Type B pancreatic cell (in vitro differentiated cells): ENCODE measurements at regions not wholly inside any gene's neighbourhood (a gene's known extent, or its start where the extent isn't known, plus 50 kb on each side); places are given as distances from the start of the nearest gene placed in this dataset.

Experiments used
- DNase-seq: peaks from one replicate; pipeline ENCODE4 v3.0.0; 2021; ENCODE audit warnings: mixed read lengths; ENCODE audit not compliant: unreplicated experiment; ENCODE audit errors: extremely low spot score
- H3K27ac Mint-ChIP-seq: 2 replicates; pipeline ENCODE4 v1.8.0; 2021; ENCODE audit warnings: mild to moderate bottlenecking, mixed read lengths
- H3K27me3 Mint-ChIP-seq: 2 replicates; pipeline ENCODE4 v1.8.0; 2021; ENCODE audit warnings: mixed read lengths
- H3K36me3 Mint-ChIP-seq: 2 replicates; pipeline ENCODE4 v1.8.0; 2021; ENCODE audit warnings: mixed read lengths
- H3K4me1 Mint-ChIP-seq: one replicate; pipeline ENCODE4 v1.8.0; 2021; ENCODE audit warnings: mixed read lengths; ENCODE audit not compliant: unreplicated experiment
- H3K4me3 Mint-ChIP-seq: 2 replicates; pipeline ENCODE4 v1.8.0; 2021; ENCODE audit warnings: mild to moderate bottlenecking, mixed read lengths
- H3K9me3 Mint-ChIP-seq: 2 replicates; pipeline ENCODE4 v1.8.0; 2021; ENCODE audit warnings: mixed read lengths
- TF ChIP-seq, protein P1 (sequence below): fragments of 200-600 bp; sonication (generic); conservative IDR thresholded peaks from 2 replicates; pipeline ENCODE4 v1.5.0; 2021; ENCODE audit warnings: antibody characterized with exemption, mild to moderate bottlenecking

- H3K27ac Mint-ChIP-seq: no peak overlapping the region
- no peaks in the 10 kb centered on the region for H3K27me3 Mint-ChIP-seq
- no peaks in the 10 kb centered on the region for H3K4me1 Mint-ChIP-seq
- no peaks in the 10 kb centered on the region for H3K36me3 Mint-ChIP-seq
- H3K9me3 Mint-ChIP-seq: no peaks in the 10 kb centered on the region
- DNase-seq: no peak
- TF ChIP-seq, protein P1, sequence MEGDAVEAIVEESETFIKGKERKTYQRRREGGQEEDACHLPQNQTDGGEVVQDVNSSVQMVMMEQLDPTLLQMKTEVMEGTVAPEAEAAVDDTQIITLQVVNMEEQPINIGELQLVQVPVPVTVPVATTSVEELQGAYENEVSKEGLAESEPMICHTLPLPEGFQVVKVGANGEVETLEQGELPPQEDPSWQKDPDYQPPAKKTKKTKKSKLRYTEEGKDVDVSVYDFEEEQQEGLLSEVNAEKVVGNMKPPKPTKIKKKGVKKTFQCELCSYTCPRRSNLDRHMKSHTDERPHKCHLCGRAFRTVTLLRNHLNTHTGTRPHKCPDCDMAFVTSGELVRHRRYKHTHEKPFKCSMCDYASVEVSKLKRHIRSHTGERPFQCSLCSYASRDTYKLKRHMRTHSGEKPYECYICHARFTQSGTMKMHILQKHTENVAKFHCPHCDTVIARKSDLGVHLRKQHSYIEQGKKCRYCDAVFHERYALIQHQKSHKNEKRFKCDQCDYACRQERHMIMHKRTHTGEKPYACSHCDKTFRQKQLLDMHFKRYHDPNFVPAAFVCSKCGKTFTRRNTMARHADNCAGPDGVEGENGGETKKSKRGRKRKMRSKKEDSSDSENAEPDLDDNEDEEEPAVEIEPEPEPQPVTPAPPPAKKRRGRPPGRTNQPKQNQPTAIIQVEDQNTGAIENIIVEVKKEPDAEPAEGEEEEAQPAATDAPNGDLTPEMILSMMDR: no peak
- no peak overlapping the region for H3K4me3 Mint-ChIP-seq
Observed at GRCh38 chr6:63418741-63419140, 99.0 kb upstream of the LGSN start.

DNA sequence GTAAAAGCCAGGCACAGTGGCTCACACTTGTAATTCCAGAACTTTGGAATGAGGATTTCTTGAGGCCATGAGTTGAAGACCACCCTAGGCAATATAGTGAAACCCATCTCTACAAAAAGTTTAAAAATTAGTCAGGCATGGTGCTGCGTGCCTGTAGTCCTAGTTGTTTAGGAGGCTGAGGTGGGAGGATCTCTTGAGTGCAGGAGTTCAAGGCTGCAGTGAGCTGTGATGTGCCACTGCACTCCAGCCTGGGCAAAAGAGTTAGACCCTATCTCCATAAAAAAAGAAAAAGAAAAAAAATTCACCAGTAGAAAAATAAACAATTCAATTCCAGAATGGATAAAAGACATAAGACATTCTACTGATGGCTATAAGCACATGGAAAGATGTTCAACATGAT, 104.9 kb upstream of the LGSN start:
- Mint-ChIP-seq H3K27me3 (no peaks in the 10 kb centered on the region), H3K9me3 (no peaks in the 10 kb centered on the region), H3K27ac (no peak overlapping the region), H3K36me3 (no peaks in the 10 kb centered on the region), H3K4me3 (no peak overlapping the region), H3K4me1 (no peaks in the 10 kb centered on the region)
- no peak for DNase-seq
- TF ChIP-seq, protein P1: no peak

DNA sequence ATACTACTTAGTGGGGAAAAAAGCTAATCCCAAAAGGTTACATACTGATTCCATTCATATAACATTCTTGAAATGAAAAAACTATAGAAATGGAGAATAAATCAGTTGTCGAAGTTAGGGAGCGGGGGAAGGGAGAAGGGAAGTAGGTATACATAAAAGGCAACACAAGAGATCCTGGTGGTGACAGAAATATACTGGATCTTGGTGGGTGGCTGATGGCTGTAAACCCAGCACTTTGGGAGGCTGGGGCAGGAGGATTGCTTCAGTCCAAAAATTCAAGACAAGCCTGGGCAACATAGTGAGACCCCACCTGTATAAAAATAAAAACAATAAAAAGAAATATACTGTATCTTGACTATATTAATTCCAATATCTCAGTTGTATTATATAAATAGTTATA, 105.7 kb upstream of the LGSN start:
- no peak overlapping the region for H3K4me3 Mint-ChIP-seq
- H3K4me1 Mint-ChIP-seq: no peaks in the 10 kb centered on the region
- no peak overlapping the region for H3K27ac Mint-ChIP-seq
- DNase-seq: no peak
- H3K9me3 Mint-ChIP-seq: no peaks in the 10 kb centered on the region
- H3K27me3 Mint-ChIP-seq: no peaks in the 10 kb centered on the region
- H3K36me3 Mint-ChIP-seq: no peaks in the 10 kb centered on the region
- TF ChIP-seq, protein P1: no peak

DNA sequence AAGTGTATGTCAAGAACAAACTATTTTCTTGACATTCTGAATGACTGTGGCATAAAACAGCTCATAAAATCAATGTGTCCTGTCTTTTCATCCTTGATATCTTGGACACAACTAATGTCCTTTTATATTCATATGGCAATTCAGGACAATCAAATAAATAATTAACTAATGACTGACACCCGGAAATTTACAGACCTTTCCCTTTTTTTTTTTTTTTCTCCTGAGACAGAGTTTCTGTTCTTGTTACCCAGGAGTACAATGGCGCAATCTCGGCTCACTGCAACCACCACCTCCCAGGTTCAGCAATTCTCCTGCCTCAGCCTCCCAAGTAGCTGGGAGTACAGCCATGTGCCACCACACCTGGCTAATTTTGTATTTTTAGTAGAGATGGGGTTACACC, 107.1 kb upstream of the LGSN start:
- no peak overlapping the region for H3K27ac Mint-ChIP-seq
- no peaks in the 10 kb centered on the region for H3K27me3 Mint-ChIP-seq
- no peaks in the 10 kb centered on the region for H3K9me3 Mint-ChIP-seq
- DNase-seq: no peak
- no peaks in the 10 kb centered on the region for H3K36me3 Mint-ChIP-seq
- H3K4me1 Mint-ChIP-seq: no peaks in the 10 kb centered on the region
- H3K4me3 Mint-ChIP-seq: no peak overlapping the region
- TF ChIP-seq, protein P1: no peak

DNA sequence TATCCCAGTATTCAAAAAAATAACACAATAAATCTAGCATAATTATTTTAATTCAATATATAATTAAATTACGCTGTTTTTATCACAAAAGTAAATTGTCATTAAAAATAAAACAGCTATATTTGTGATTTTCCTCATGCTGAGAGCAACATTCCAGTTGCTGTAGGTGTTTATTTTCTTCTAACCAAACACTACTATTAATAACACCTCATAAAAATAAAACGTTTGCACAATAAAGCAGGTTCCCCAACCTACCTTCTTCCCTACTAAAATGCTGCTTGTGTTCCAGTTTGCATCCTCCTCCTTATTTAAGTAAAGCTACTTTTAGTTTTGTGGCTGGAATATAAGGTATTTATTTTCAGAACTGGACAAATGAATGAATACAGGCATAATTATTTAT, 108.2 kb upstream of the LGSN start:
- H3K9me3 Mint-ChIP-seq: no peaks in the 10 kb centered on the region
- no peak for DNase-seq
- H3K36me3 Mint-ChIP-seq: no peaks in the 10 kb centered on the region
- no peaks in the 10 kb centered on the region for H3K4me1 Mint-ChIP-seq
- no peak overlapping the region for H3K4me3 Mint-ChIP-seq
- H3K27ac Mint-ChIP-seq: no peak overlapping the region
- H3K27me3 Mint-ChIP-seq: no peaks in the 10 kb centered on the region
- TF ChIP-seq, protein P1: no peak

DNA sequence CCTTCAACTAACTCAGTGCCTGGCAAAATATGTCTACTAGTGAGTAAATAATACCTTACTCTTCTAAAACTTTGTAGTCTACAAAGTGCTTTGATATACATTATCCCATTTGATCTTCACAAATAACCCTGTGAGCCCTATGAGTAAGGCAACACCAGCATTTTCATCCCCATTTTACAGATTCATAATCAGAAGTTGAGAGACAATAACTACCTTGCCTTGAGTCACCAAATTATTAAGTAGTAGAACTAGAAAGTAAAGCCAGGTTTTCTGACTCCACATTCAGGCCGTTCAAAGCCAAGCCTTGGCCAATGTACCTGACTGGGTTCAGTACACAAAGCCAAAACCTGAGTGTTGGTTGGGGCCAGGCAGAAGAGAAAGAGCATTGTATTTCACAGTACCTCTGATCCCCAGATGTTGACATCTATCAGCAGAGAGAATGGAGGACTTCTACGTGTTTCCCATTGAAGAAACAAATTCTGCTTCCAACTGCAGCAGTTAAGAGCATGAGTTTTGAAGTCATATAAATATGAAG, 111.3 kb upstream of the LGSN start:
- H3K4me1 Mint-ChIP-seq: no peaks in the 10 kb centered on the region
- TF ChIP-seq, protein P1: no peak
- no peak for DNase-seq
- H3K9me3 Mint-ChIP-seq: no peaks in the 10 kb centered on the region
- no peak overlapping the region for H3K4me3 Mint-ChIP-seq
- H3K36me3 Mint-ChIP-seq: no peaks in the 10 kb centered on the region
- H3K27ac Mint-ChIP-seq: no peak overlapping the region
- no peaks in the 10 kb centered on the region for H3K27me3 Mint-ChIP-seq
